Stomach (tissue), 4 donors: ENCODE measurements at regions not wholly inside any gene's neighbourhood (a gene's known extent, or its start where the extent isn't known, plus 50 kb on each side); places are given as distances from the start of the nearest gene placed in this dataset.

Experiments
- POLR2A ChIP-seq, 4 donors: fragments of 450-650 bp; IDR thresholded peaks; one replicate each; pipeline ENCODE4 v1.6.1; 2016; ENCODE audit warnings: antibody characterized with exemption in 4 of 4, control low read depth in 2 of 4, mild to moderate bottlenecking in 1 of 4, moderate library complexity in 1 of 4
- TF ChIP-seq, protein P1 (sequence below), 7 experiments: fragments of 450-650 bp in 4 of 7; fragments of 200-600 bp in 3 of 7; sonication (generic) in 3 of 7; IDR thresholded peaks; one replicate each; pipeline ENCODE4 v1.5.1; 2016 to 2019; ENCODE audit warnings: antibody characterized with exemption in 7 of 7, control low read depth in 2 of 7, mild to moderate bottlenecking in 1 of 7

DNA sequence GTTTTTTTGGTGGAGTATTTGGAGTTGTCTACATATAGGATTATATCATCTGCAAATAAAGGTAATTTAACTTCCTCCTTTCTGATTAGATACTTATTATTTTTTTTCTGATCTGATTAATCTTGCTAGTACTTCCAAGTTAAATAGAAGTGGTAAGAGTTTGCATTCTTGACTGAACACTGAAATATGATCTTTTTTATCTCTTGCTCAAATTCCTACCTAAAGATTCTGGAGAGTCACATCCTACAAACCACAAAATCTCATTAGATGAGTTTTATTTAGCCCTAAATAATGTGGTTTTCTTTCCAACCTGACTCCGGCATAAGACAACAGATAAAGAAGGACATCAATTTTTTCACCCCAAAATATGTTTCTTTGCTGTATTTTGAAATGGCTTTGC, 977.9 kb upstream of the GBE1 start:
- no peak for TF ChIP-seq POLR2A (IDR thresholded peaks at IDR 0.05)
- TF ChIP-seq, protein P1, sequence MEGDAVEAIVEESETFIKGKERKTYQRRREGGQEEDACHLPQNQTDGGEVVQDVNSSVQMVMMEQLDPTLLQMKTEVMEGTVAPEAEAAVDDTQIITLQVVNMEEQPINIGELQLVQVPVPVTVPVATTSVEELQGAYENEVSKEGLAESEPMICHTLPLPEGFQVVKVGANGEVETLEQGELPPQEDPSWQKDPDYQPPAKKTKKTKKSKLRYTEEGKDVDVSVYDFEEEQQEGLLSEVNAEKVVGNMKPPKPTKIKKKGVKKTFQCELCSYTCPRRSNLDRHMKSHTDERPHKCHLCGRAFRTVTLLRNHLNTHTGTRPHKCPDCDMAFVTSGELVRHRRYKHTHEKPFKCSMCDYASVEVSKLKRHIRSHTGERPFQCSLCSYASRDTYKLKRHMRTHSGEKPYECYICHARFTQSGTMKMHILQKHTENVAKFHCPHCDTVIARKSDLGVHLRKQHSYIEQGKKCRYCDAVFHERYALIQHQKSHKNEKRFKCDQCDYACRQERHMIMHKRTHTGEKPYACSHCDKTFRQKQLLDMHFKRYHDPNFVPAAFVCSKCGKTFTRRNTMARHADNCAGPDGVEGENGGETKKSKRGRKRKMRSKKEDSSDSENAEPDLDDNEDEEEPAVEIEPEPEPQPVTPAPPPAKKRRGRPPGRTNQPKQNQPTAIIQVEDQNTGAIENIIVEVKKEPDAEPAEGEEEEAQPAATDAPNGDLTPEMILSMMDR (IDR thresholded peaks at IDR 0.05) = no peak
